ENCODE measurements at regions not wholly inside any gene's neighbourhood (a gene's known extent, or its start where the extent isn't known, plus 50 kb on each side); places are given as distances from the start of the nearest gene placed in this dataset.
"Not testable (repeated sequence)": the region's sequence is repeated elsewhere in the genome, so short reads cannot be mapped to it uniquely, and the experiment has no call there.

DNA sequence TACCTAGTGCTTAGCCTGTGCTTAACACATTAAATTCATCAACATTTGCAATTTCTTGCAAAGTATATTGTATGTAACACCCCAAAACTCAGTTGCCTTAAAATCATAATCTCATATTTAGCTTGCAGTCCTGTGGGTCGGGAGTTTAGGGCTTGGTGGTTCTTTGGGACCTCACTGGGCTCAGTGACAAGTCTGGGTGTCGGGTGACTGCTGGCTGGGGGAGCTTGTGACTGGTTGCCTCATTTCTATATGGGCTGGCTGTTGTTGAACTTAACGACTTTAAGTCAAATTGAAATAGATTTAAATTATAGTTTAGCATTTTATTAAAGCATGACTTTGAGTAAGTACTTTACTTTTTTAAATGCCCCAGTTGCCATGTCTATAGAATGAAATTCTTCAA, 401.4 kb upstream of the NR3C2 start:
- H3K4me1 ChIP-seq (ENCODE audit: insufficient read depth) = peaks cover 2% of the 10 kb centered on the region
- H3K9me3 ChIP-seq = no peaks in the 10 kb centered on the region
- no peaks in the 10 kb centered on the region for H3K27me3 ChIP-seq
- WGBS, 3 donors = 92 to 93% (median 92%) methylated on average over 3 of the region's 3 CpGs
- H3K4me3 ChIP-seq = no peak overlapping the region
- H3K27ac ChIP-seq = no peak overlapping the region
- no peak for DNase-seq
- intact Hi-C loops (cut with DNase I) = no loop called here
- TF ChIP-seq, protein P1, sequence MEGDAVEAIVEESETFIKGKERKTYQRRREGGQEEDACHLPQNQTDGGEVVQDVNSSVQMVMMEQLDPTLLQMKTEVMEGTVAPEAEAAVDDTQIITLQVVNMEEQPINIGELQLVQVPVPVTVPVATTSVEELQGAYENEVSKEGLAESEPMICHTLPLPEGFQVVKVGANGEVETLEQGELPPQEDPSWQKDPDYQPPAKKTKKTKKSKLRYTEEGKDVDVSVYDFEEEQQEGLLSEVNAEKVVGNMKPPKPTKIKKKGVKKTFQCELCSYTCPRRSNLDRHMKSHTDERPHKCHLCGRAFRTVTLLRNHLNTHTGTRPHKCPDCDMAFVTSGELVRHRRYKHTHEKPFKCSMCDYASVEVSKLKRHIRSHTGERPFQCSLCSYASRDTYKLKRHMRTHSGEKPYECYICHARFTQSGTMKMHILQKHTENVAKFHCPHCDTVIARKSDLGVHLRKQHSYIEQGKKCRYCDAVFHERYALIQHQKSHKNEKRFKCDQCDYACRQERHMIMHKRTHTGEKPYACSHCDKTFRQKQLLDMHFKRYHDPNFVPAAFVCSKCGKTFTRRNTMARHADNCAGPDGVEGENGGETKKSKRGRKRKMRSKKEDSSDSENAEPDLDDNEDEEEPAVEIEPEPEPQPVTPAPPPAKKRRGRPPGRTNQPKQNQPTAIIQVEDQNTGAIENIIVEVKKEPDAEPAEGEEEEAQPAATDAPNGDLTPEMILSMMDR (IDR thresholded peaks at IDR 0.05) = no peak
- TF ChIP-seq EP300 (IDR thresholded peaks at IDR 0.05) = no peak
- no peak for TF ChIP-seq POLR2A (IDR thresholded peaks at IDR 0.05)
- no peaks in the 10 kb centered on the region for H3K36me3 ChIP-seq

- WGBS, 3 donors = 87 to 93% (median 92%) methylated on average over 3 of the region's 3 CpGs
These were observed 400.6 kb upstream of the NR3C2 start for GRCh38 chr4:148842843-148843242.

GRCh38 chr4:148837571-148837970, 395.4 kb upstream of the NR3C2 start:
- DNase-seq; H3K27me3 ChIP-seq; H3K4me1 ChIP-seq (ENCODE audit: insufficient read depth); H3K27ac ChIP-seq; H3K9me3 ChIP-seq; intact Hi-C loops (cut with DNase I); H3K4me3 ChIP-seq; H3K36me3 ChIP-seq: not testable (repeated sequence)
- WGBS, 3 donors = 92 to 97% (median 95%) methylated on average over 2 of the region's 2 CpGs

More at GRCh38 chr4:148842843-148843242, 400.6 kb upstream of the NR3C2 start:
- Histone ChIP-seq H3K27me3 (no peaks in the 10 kb centered on the region), H3K4me1 (ENCODE audit: insufficient read depth) (peaks cover 2% of the 10 kb centered on the region), H3K9me3 (no peaks in the 10 kb centered on the region), H3K27ac (no peak overlapping the region), H3K4me3 (no peak overlapping the region), H3K36me3 (no peaks in the 10 kb centered on the region)
- no peak for DNase-seq
- no peak for TF ChIP-seq EP300 (IDR thresholded peaks at IDR 0.05)
- TF ChIP-seq, protein P1 (IDR thresholded peaks at IDR 0.05) = no peak
- no peak for TF ChIP-seq POLR2A (IDR thresholded peaks at IDR 0.05)
- intact Hi-C loops (cut with DNase I) = no loop called here

DNA sequence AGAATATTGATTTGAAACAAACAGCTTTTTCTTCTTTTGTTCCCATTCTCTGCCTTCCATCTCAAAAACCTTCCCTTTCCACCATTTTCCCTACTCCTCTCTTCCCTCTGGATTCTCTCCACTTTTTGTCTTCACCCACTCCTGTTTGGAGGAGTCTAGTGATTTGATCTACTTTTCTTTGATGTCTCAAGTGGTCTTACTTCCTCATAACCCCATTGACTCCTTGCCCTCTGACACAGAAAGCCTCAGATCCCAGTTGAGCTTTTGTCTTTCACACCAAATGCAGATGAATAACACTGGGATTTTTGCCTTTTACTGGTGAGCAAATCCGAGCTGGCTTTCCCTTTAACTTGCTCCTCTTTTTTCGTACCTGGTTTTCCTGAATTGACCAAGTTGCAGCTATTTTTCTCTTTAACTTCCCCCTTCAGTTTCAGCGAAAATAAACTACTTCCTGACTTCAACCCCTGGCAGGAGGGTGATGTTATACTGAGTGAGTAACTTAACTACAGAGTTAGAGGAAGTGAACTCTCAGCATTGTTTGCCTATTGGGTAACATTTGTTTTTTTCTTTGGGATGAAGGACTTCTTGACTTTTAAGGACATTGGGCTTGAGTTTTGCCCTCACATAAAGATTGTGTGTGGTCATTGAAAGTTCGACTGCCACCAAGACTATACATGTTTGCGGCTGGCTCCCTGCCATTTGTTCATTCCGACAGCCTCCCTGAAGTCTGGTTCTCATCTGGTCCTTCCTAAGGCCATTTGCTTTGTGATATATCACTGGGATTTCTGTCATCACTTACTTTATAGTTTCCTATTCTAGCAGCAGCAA, 392.8 kb upstream of the NR3C2 start:
- WGBS, 3 donors = 37 to 48% (median 45%) methylated on average over 6 of the region's 6 CpGs
- Histone ChIP-seq H3K27ac (no peak overlapping the region), H3K36me3 (no peaks in the 10 kb centered on the region), H3K9me3 (no peaks in the 10 kb centered on the region), H3K27me3 (no peaks in the 10 kb centered on the region), H3K4me3 (no peak overlapping the region), H3K4me1 (ENCODE audit: insufficient read depth) (no peaks in the 10 kb centered on the region)
- no peak for TF ChIP-seq EP300 (IDR thresholded peaks at IDR 0.05)
- TF ChIP-seq, protein P1 (IDR thresholded peaks at IDR 0.05) = no peak
- TF ChIP-seq POLR2A (IDR thresholded peaks at IDR 0.05) = no peak
- intact Hi-C loops (cut with DNase I) = no loop called here
- no peak for DNase-seq

- Histone ChIP-seq H3K4me1 (ENCODE audit: insufficient read depth) (no peaks in the 10 kb centered on the region), H3K4me3 (no peak overlapping the region), H3K27me3 (no peaks in the 10 kb centered on the region), H3K36me3 (no peaks in the 10 kb centered on the region), H3K27ac (no peak overlapping the region), H3K9me3 (no peaks in the 10 kb centered on the region)
- intact Hi-C loops (cut with DNase I) = no loop called here
- TF ChIP-seq POLR2A (IDR thresholded peaks at IDR 0.05) (no peak), EP300 (IDR thresholded peaks at IDR 0.05) (no peak)
- TF ChIP-seq, protein P1 (IDR thresholded peaks at IDR 0.05) = no peak
- no peak for DNase-seq
These were observed 389.7 kb upstream of the NR3C2 start for GRCh38 chr4:148831945-148832344.
